ENCODE measurements at regions not wholly inside any gene's neighbourhood (a gene's known extent, or its start where the extent isn't known, plus 50 kb on each side); places are given as distances from the start of the nearest gene placed in this dataset.

DNA sequence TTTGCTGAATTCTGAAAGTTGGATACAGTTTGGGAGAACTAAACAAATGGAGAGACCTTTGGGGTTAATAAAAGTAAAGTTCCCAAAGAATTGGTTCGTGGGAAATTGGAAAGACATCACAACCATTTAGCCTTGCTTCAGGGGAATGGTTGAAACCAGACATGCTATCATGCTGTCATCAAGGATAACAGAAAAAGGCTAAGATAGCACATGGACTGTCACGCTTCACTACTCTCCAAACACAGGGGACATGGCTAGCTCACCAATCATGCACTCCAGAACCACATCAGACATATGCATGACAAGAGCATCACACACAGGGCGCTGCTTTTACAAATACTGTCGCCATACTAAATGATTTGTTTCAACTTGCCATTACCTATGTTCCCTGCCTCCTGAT is 671.7 kb upstream of the ROBO1 start:
- ChIA-PET POLR2A (no interaction called here), CTCF (no interaction called here)
- Histone ChIP-seq H3K4me1 (ENCODE audit: control insufficient read depth, insufficient read depth, low read length) (no peaks in the 10 kb centered on the region), H3K4me3 (ENCODE audit: low read depth in 2 of 2, low read length in 2 of 2) (no peak overlapping the region), H3K36me3 (ENCODE audit: control insufficient read depth, insufficient read depth, low read length) (no peaks in the 10 kb centered on the region), H3K9me3 (ENCODE audit: control insufficient read depth, insufficient read depth, low read depth, low read length) (no peaks in the 10 kb centered on the region), H3K27me3 (ENCODE audit: control insufficient read depth, insufficient read depth, low read length) (no peaks in the 10 kb centered on the region), H3K27ac (ENCODE audit: low read length) (no peak overlapping the region)
- TF ChIP-seq, protein P1, sequence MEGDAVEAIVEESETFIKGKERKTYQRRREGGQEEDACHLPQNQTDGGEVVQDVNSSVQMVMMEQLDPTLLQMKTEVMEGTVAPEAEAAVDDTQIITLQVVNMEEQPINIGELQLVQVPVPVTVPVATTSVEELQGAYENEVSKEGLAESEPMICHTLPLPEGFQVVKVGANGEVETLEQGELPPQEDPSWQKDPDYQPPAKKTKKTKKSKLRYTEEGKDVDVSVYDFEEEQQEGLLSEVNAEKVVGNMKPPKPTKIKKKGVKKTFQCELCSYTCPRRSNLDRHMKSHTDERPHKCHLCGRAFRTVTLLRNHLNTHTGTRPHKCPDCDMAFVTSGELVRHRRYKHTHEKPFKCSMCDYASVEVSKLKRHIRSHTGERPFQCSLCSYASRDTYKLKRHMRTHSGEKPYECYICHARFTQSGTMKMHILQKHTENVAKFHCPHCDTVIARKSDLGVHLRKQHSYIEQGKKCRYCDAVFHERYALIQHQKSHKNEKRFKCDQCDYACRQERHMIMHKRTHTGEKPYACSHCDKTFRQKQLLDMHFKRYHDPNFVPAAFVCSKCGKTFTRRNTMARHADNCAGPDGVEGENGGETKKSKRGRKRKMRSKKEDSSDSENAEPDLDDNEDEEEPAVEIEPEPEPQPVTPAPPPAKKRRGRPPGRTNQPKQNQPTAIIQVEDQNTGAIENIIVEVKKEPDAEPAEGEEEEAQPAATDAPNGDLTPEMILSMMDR (IDR thresholded peaks at IDR 0.05) = no peak
- TF ChIP-seq TCF7L2 (IDR thresholded peaks at IDR 0.05; ENCODE audit: low read depth, low read length) (no peak), POLR2AphosphoS5 (IDR thresholded peaks at IDR 0.05; ENCODE audit: low read depth, low read length) (no peak), SIN3A (IDR thresholded peaks at IDR 0.05; ENCODE audit: borderline replicate concordance, insufficient read depth, low read depth, low read length) (no peak)
- TF ChIP-seq, protein P2, sequence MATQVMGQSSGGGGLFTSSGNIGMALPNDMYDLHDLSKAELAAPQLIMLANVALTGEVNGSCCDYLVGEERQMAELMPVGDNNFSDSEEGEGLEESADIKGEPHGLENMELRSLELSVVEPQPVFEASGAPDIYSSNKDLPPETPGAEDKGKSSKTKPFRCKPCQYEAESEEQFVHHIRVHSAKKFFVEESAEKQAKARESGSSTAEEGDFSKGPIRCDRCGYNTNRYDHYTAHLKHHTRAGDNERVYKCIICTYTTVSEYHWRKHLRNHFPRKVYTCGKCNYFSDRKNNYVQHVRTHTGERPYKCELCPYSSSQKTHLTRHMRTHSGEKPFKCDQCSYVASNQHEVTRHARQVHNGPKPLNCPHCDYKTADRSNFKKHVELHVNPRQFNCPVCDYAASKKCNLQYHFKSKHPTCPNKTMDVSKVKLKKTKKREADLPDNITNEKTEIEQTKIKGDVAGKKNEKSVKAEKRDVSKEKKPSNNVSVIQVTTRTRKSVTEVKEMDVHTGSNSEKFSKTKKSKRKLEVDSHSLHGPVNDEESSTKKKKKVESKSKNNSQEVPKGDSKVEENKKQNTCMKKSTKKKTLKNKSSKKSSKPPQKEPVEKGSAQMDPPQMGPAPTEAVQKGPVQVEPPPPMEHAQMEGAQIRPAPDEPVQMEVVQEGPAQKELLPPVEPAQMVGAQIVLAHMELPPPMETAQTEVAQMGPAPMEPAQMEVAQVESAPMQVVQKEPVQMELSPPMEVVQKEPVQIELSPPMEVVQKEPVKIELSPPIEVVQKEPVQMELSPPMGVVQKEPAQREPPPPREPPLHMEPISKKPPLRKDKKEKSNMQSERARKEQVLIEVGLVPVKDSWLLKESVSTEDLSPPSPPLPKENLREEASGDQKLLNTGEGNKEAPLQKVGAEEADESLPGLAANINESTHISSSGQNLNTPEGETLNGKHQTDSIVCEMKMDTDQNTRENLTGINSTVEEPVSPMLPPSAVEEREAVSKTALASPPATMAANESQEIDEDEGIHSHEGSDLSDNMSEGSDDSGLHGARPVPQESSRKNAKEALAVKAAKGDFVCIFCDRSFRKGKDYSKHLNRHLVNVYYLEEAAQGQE (IDR thresholded peaks at IDR 0.05; ENCODE audit: insufficient read depth in 1 of 2, low read depth in 2 of 2, low read length in 1 of 2) = no peak
- ATAC-seq (no peak), DNase-seq (ENCODE audit: low read depth, low spot score) (no peak)
- in situ Hi-C loops (cut with HindIII; ENCODE audit: low pct_unique_long_range_greater_than_20kb, low sequenced_read_pairs) = no loop called here
- intact Hi-C loops (cut with micrococcal nuclease; ENCODE audit: unreplicated experiment) = no loop called here
- no TSS peak for BruUV-seq (replicated peaks)

DNA sequence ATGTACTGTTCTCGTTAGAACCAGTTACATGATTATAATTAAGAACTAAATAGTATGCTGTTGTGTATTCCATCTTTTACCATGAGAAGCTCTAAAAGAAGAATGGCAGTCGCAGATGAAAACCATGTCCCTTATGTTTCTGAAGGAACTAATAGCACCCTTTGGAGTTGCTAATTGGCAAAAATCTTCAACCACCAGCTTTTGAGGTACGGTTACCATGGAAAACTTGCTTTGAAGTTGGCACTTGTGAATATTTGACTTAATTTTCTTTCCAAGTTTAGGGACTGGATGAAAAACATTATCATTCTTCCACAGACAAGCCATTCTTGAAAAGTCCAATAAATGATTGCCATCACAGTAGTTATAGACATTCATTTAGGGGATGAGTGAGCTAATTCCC is 666.6 kb upstream of the ROBO1 start:
- Histone ChIP-seq H3K36me3 (ENCODE audit: control insufficient read depth, insufficient read depth, low read length) (no peaks in the 10 kb centered on the region), H3K27me3 (ENCODE audit: control insufficient read depth, insufficient read depth, low read length) (no peaks in the 10 kb centered on the region), H3K4me3 (ENCODE audit: low read depth in 2 of 2, low read length in 2 of 2) (no peak overlapping the region), H3K27ac (ENCODE audit: low read length) (no peak overlapping the region), H3K4me1 (ENCODE audit: control insufficient read depth, insufficient read depth, low read length) (no peaks in the 10 kb centered on the region), H3K9me3 (ENCODE audit: control insufficient read depth, insufficient read depth, low read depth, low read length) (no peaks in the 10 kb centered on the region)
- ChIA-PET POLR2A (no interaction called here), CTCF (no interaction called here)
- no peak for DNase-seq (ENCODE audit: low read depth, low spot score)
- in situ Hi-C loops (cut with HindIII; ENCODE audit: low pct_unique_long_range_greater_than_20kb, low sequenced_read_pairs) (no loop called here), intact Hi-C loops (cut with micrococcal nuclease; ENCODE audit: unreplicated experiment) (no loop called here)
- no peak for ATAC-seq
- TF ChIP-seq SIN3A (IDR thresholded peaks at IDR 0.05; ENCODE audit: borderline replicate concordance, insufficient read depth, low read depth, low read length) (no peak), POLR2AphosphoS5 (IDR thresholded peaks at IDR 0.05; ENCODE audit: low read depth, low read length) (no peak), TCF7L2 (IDR thresholded peaks at IDR 0.05; ENCODE audit: low read depth, low read length) (no peak)
- TF ChIP-seq, protein P1 (IDR thresholded peaks at IDR 0.05) = no peak
- TF ChIP-seq, protein P2 (IDR thresholded peaks at IDR 0.05; ENCODE audit: insufficient read depth in 1 of 2, low read depth in 2 of 2, low read length in 1 of 2) = no peak
- no TSS peak for BruUV-seq (replicated peaks)

Data from Panc1 (cell line).